A549 (cell line): ENCODE measurements at regions not wholly inside any gene's neighbourhood (a gene's known extent, or its start where the extent isn't known, plus 50 kb on each side); places are given as distances from the start of the nearest gene placed in this dataset.

Experiments
- CBX2 ChIP-seq: fragments of 200-600 bp; sonication (generic); IDR thresholded peaks from 2 replicates; pipeline ENCODE4 v1.6.1; 2016; ENCODE audit warnings: low read depth, mild to moderate bottlenecking, borderline replicate concordance
- TF ChIP-seq, protein P1 (sequence below): fragments of >200 bp; sonication (Bioruptor Twin); formaldehyde crosslinking; IDR thresholded peaks from 3 replicates; pipeline ENCODE4 v1.5.1; 2016

DNA sequence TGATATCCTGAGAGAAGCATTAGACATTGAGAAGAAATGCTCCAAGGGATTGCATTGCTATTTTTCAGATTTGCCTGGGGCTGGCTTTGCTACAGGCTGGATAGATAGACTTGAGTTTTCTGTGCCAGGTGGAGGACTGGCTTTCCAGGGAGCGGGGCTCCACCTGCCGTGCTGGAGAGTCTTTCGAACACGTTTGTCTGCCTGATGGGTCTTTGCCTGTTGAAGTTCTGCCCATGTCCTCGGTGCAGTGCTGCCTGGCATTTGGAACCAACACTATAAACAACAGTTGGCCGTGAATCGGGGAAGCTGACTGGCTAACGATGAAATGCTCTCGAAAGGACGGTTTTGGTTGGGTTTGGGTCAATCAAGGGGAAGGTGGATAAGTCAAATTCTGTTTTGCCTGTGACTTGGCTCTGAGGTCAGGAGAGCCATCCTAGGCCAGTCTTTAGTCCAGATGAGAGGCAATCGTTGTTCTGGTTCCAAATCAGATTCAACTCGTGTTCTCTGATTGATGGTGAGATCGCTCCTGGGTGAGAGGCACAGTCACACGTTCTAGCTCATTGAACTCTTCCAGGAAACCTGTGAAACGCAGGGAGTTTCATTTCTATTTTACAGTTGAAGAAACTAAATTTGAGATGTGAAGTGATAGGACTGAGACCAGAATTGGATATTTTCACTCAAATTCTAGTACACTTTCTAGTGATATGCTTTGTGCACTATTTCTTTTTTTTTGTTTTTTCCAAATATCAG, 599.0 kb downstream of the TYW1 start:
- TF ChIP-seq, protein P1, sequence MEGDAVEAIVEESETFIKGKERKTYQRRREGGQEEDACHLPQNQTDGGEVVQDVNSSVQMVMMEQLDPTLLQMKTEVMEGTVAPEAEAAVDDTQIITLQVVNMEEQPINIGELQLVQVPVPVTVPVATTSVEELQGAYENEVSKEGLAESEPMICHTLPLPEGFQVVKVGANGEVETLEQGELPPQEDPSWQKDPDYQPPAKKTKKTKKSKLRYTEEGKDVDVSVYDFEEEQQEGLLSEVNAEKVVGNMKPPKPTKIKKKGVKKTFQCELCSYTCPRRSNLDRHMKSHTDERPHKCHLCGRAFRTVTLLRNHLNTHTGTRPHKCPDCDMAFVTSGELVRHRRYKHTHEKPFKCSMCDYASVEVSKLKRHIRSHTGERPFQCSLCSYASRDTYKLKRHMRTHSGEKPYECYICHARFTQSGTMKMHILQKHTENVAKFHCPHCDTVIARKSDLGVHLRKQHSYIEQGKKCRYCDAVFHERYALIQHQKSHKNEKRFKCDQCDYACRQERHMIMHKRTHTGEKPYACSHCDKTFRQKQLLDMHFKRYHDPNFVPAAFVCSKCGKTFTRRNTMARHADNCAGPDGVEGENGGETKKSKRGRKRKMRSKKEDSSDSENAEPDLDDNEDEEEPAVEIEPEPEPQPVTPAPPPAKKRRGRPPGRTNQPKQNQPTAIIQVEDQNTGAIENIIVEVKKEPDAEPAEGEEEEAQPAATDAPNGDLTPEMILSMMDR, result no peak
- no peak for TF ChIP-seq CBX2
